DOHH2 (cell line): ENCODE measurements at regions not wholly inside any gene's neighbourhood (a gene's known extent, or its start where the extent isn't known, plus 50 kb on each side); places are given as distances from the start of the nearest gene placed in this dataset.

Experiments used
- H3F3A ChIP-seq: fragments of 200-600 bp; sonication (generic), shearing (Covaris generic); 2 replicates; pipeline ENCODE4 v1.6.0; 2016; ENCODE audit warnings: antibody characterized with exemption, mild to moderate bottlenecking; ENCODE audit not compliant: control insufficient read depth, insufficient read depth
- H3K27ac ChIP-seq: fragments of 200-600 bp; sonication (generic); 2 replicates; pipeline ENCODE4 v1.5.1; 2014; ENCODE audit warnings: low read depth, mild to moderate bottlenecking, low read length, moderate library complexity
- H3K27me3 ChIP-seq: fragments of 200-600 bp; sonication (generic); 2 replicates; pipeline ENCODE4 v1.6.1; 2014; ENCODE audit warnings: mild to moderate bottlenecking, low read length, mixed read lengths; ENCODE audit not compliant: control insufficient read depth
- H3K36me3 ChIP-seq: fragments of 200-600 bp; sonication (generic); 2 replicates; pipeline ENCODE4 v1.6.1; 2014; ENCODE audit warnings: mild to moderate bottlenecking, low read length, moderate library complexity, mixed read lengths; ENCODE audit not compliant: control insufficient read depth
- H3K4me1 ChIP-seq: fragments of 200-600 bp; sonication (generic); 2 replicates; pipeline ENCODE4 v1.6.1; 2014; ENCODE audit warnings: mild to moderate bottlenecking, low read length, mixed read lengths; ENCODE audit not compliant: control insufficient read depth
- H3K4me2 ChIP-seq: fragments of 200-600 bp; sonication (generic); 2 replicates; pipeline ENCODE4 v1.6.0; 2014; ENCODE audit warnings: mild to moderate bottlenecking, low read length, moderate library complexity
- H3K4me3 ChIP-seq: fragments of 200-600 bp; sonication (generic); 2 replicates; pipeline ENCODE4 v1.5.1; 2014; ENCODE audit warnings: mild to moderate bottlenecking, low read length, mixed read lengths
- H3K79me2 ChIP-seq: fragments of 200-600 bp; sonication (generic); 2 replicates; pipeline ENCODE4 v1.6.1; 2014; ENCODE audit warnings: mild to moderate bottlenecking, low read length, mixed read lengths; ENCODE audit not compliant: control insufficient read depth
- H3K9me2 ChIP-seq: fragments of 200-600 bp; sonication (generic); replicated peaks from 2 replicates; pipeline ENCODE4 v1.6.1; 2014; ENCODE audit warnings: mild to moderate bottlenecking, low read length, mixed read lengths; ENCODE audit not compliant: control insufficient read depth
- H3K9me3 ChIP-seq: fragments of 200-600 bp; sonication (generic); 2 replicates; pipeline ENCODE4 v1.6.1; 2014; ENCODE audit warnings: antibody characterized with exemption, low read length, mixed read lengths; ENCODE audit not compliant: control insufficient read depth, insufficient read depth
- H4K20me1 ChIP-seq: fragments of 200-600 bp; sonication (generic); 2 replicates; pipeline ENCODE4 v1.6.0; 2014; ENCODE audit warnings: low read depth, mild to moderate bottlenecking, antibody characterized with exemption, low read length, moderate library complexity; ENCODE audit not compliant: control insufficient read depth, insufficient read depth
- CTCF ChIP-seq: fragments of 200-600 bp; sonication (generic); IDR thresholded peaks from one replicate; pipeline ENCODE4 v1.5.1; 2014; ENCODE audit warnings: antibody characterized with exemption, mild to moderate bottlenecking, low read depth, low read length; ENCODE audit not compliant: poor library complexity, severe bottlenecking
- EZH2phosphoT487 ChIP-seq: fragments of 200-600 bp; sonication (generic); IDR thresholded peaks from 2 replicates; pipeline ENCODE4 v1.6.1; 2017; ENCODE audit warnings: borderline replicate concordance, mild to moderate bottlenecking, antibody characterized with exemption, low read length, moderate library complexity, mixed read lengths

- H3K27ac ChIP-seq = no peak overlapping the region
- H3F3A ChIP-seq = no peaks in the 10 kb centered on the region
- H4K20me1 ChIP-seq = no peaks in the 10 kb centered on the region
- no peaks in the 10 kb centered on the region for H3K79me2 ChIP-seq
- peaks cover 32% of the 10 kb centered on the region for H3K27me3 ChIP-seq
- no peaks in the 10 kb centered on the region for H3K9me2 ChIP-seq
- H3K4me3 ChIP-seq = no peak overlapping the region
- no peaks in the 10 kb centered on the region for H3K36me3 ChIP-seq
- H3K4me2 ChIP-seq = no peak overlapping the region
- TF ChIP-seq EZH2phosphoT487 = no peak
- no peak for TF ChIP-seq CTCF
- no peaks in the 10 kb centered on the region for H3K4me1 ChIP-seq
- no peaks in the 10 kb centered on the region for H3K9me3 ChIP-seq
These were observed 85.8 kb upstream of the UBL3 start for GRCh38 chr13:29936051-29936813.

GRCh38 chr13:29935309-29935981 is 85.0 kb upstream of the UBL3 start:
- Histone ChIP-seq H3K27me3 (peaks cover 32% of the 10 kb centered on the region), H3K79me2 (no peaks in the 10 kb centered on the region), H3K4me2 (no peak overlapping the region), H3K4me3 (no peak overlapping the region), H4K20me1 (no peaks in the 10 kb centered on the region), H3K36me3 (no peaks in the 10 kb centered on the region), H3K9me2 (no peaks in the 10 kb centered on the region), H3K27ac (no peak overlapping the region), H3K4me1 (no peaks in the 10 kb centered on the region), H3F3A (no peaks in the 10 kb centered on the region), H3K9me3 (no peaks in the 10 kb centered on the region)
- TF ChIP-seq CTCF (no peak), EZH2phosphoT487 (no peak)

- no peaks in the 10 kb centered on the region for H3F3A ChIP-seq
- no peak overlapping the region for H3K4me2 ChIP-seq
- no peaks in the 10 kb centered on the region for H3K36me3 ChIP-seq
These were observed 84.3 kb upstream of the UBL3 start for GRCh38 chr13:29934531-29935308.

More at GRCh38 chr13:29934531-29935308, 84.3 kb upstream of the UBL3 start:
- TF ChIP-seq CTCF = no peak
- no peak for TF ChIP-seq EZH2phosphoT487
- Histone ChIP-seq H3K9me3 (no peaks in the 10 kb centered on the region), H3K9me2 (no peaks in the 10 kb centered on the region), H3K79me2 (no peaks in the 10 kb centered on the region), H3K27ac (no peak overlapping the region), H3K4me1 (no peaks in the 10 kb centered on the region), H3K27me3 (peaks cover 32% of the 10 kb centered on the region), H4K20me1 (no peaks in the 10 kb centered on the region), H3K4me3 (no peak overlapping the region)
